ENCODE measurements at regions not wholly inside any gene's neighbourhood (a gene's known extent, or its start where the extent isn't known, plus 50 kb on each side); places are given as distances from the start of the nearest gene placed in this dataset.
A peak's percentile ranks its signal among the peaks of the same experiment; 100 is the strongest.

DNA sequence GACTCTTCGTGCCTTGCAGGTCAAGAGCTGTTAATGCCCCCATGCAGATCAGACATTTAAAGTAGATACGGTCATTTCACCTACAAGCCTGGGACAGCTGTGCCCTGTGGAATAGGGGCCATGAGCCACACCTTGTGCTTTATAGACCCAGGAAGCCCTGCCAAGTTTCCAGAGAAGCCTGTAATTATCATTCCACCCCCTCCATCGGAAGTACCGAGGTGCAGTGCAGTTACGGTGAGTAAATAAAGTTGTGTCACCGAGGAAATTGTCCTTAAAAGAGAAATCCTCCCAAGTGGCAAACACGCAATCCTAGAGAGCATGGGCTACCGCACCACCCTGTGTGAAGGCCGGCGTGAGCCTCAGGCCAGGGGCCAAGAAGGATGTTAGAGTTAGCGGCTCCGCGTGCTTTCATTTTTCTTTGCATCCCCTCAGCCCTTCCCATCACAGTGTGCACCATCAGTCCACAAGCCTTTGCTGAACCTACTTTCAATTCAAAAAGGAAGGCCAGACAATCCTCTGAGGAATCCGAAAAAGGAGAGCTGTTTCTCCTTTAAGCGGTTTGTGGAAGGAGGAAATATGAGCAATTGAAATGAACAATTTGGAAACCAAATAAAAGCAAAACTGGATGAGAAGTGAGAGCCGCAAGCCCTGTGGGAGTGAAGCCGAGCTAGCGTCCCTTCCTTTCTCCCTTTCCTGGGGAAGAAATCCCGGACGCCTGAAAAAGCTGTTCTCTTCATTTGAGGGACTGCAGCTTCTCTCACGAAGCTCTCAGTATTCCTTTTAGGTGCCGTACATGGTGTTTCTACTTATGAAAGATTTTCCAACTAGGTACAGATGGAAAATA is 183.3 kb upstream of the PDE10A start (continued):
- no peak for TF ChIP-seq CEBPB (IDR thresholded peaks at IDR 0.05; ENCODE audit: low read depth, low read length)

DNA sequence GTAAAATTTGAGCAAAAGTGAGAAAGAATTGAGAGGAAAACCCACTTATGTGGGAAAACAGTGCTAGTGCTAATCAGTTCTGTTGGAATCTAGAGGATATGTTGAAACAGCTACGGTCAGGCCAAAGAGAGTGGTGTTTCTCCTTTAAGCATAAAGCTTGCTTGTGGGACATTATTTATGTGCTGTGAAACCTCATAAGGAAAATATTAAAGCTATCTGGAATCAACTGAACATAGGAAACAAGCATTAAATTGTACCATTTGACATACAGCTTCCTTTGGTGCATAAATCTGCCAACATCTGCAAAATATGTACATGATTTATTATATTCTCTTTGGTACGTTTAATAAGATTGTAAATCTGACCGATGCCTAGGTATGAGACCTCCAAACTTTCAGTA is 182.5 kb upstream of the PDE10A start:
- Histone ChIP-seq H3K9me1 (ENCODE audit: insufficient read depth, low read length) (0 out of 2 replicates have a peak, but pooled peaks cover 2% of the 10 kb centered on the region), H2BK20ac (ENCODE audit: low read depth, low read length) (no peak overlapping the region), H3K4me1 (ENCODE audit: control insufficient read depth, insufficient read depth, low read length) (peaks cover 4% of the 10 kb centered on the region), H3K27me3 (ENCODE audit: control insufficient read depth, insufficient read depth, low read length) (no peaks in the 10 kb centered on the region), H3K56ac (ENCODE audit: extremely low read depth, insufficient read depth, low read length) (no peak overlapping the region), H3K23ac (ENCODE audit: low read depth, low read length) (no peak overlapping the region), H3K4me2 (ENCODE audit: low read depth, low read length) (no peak overlapping the region), H3K14ac (replicated peaks; ENCODE audit: low read depth, low read length) (no peak overlapping the region), H2BK120ac (ENCODE audit: low read depth, low read length) (no peak overlapping the region), H3K36me3 (ENCODE audit: control insufficient read depth, insufficient read depth, low read length) (no peaks in the 10 kb centered on the region), H4K20me1 (ENCODE audit: insufficient read depth, low read length) (no peaks in the 10 kb centered on the region; the same call in 1 of the 2 replicates), H3K4ac (ENCODE audit: low read depth, low read length) (no peak overlapping the region), H3K27ac (ENCODE audit: insufficient read depth, low read length) (no peak overlapping the region), H3K9me3 (ENCODE audit: control insufficient read depth, insufficient read depth, low read length) (no peaks in the 10 kb centered on the region), H3K4me3 (ENCODE audit: insufficient read depth, low read depth, low read length) (no peak overlapping the region), H2BK15ac (ENCODE audit: low read depth, low read length) (no peak overlapping the region), H4K8ac (ENCODE audit: low read depth in 2 of 2, low read length in 2 of 2) (no peak overlapping the region), H3K9ac (ENCODE audit: low read depth, low read length) (no peak overlapping the region), H3K79me1 (ENCODE audit: low read depth in 1 of 2, low read length in 2 of 2) (no peaks in the 10 kb centered on the region), H4K5ac (ENCODE audit: low read depth, low read length) (no peak overlapping the region), H3K18ac (ENCODE audit: low read depth, low read length) (no peak overlapping the region), H4K91ac (ENCODE audit: insufficient read depth, low read depth, low read length) (no peak overlapping the region), H2AFZ (replicated peaks; ENCODE audit: low read length, poor library complexity) (no peak overlapping the region), H2AK5ac (ENCODE audit: low read depth, low read length) (no peak overlapping the region), H2AK9ac (replicated peaks; ENCODE audit: low read depth, low read length, poor library complexity) (no peak overlapping the region), H2BK5ac (ENCODE audit: low read depth, low read length, poor library complexity, severe bottlenecking) (no peak overlapping the region)
- WGBS, 2 experiments (ENCODE audit: extremely low coverage in 2 of 2, insufficient read length in 1 of 2) = no CpG with 5 or more reads among the region's 3 CpGs
- DNase-seq = peak; percentile 29
- CTCF ChIA-PET = interaction anchor here (1.0 kb wide), 1 partner anchor 16 kb away, joined by 3 read pairs; no protein-coding TSS in a partner anchor
- intact Hi-C loops (cut with micrococcal nuclease) (no loop called here), in situ Hi-C loops (cut with MboI; ENCODE audit: low sequenced_read_pairs) (no loop called here), dilution Hi-C loops (cut with HindIII; ENCODE audit: low sequenced_read_pairs, unreplicated experiment) (no loop called here)
- no peak for TF ChIP-seq RCOR1 (IDR thresholded peaks at IDR 0.05; ENCODE audit: insufficient replicate concordance, low read length)
- no peak for TF ChIP-seq BHLHE40 (IDR thresholded peaks at IDR 0.05; ENCODE audit: low read depth, low read length)
- TF ChIP-seq, protein P1, sequence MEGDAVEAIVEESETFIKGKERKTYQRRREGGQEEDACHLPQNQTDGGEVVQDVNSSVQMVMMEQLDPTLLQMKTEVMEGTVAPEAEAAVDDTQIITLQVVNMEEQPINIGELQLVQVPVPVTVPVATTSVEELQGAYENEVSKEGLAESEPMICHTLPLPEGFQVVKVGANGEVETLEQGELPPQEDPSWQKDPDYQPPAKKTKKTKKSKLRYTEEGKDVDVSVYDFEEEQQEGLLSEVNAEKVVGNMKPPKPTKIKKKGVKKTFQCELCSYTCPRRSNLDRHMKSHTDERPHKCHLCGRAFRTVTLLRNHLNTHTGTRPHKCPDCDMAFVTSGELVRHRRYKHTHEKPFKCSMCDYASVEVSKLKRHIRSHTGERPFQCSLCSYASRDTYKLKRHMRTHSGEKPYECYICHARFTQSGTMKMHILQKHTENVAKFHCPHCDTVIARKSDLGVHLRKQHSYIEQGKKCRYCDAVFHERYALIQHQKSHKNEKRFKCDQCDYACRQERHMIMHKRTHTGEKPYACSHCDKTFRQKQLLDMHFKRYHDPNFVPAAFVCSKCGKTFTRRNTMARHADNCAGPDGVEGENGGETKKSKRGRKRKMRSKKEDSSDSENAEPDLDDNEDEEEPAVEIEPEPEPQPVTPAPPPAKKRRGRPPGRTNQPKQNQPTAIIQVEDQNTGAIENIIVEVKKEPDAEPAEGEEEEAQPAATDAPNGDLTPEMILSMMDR (conservative IDR thresholded peaks at IDR 0.05; ENCODE audit: low read depth, low read length) = no peak
- POLR2A ChIA-PET (ENCODE audit: unreplicated experiment) = no interaction called here
- BruUV-seq (replicated peaks) = no TSS peak
- ATAC-seq (ENCODE audit: low read depth) = 0 out of 2 replicates have a peak, but pooled peaks have one; percentile 33
